SK-N-SH (cell line): ENCODE measurements at regions not wholly inside any gene's neighbourhood (a gene's known extent, or its start where the extent isn't known, plus 50 kb on each side); places are given as distances from the start of the nearest gene placed in this dataset.

Experiments used
- CHD2 ChIP-seq: fragments of 150-350 bp; IDR thresholded peaks from 2 replicates; pipeline ENCODE4 v1.6.1; 2018; ENCODE audit warnings: low read length; ENCODE audit not compliant: partially characterized antibody
- EP300 ChIP-seq, 2 experiments: IDR thresholded peaks; 2 replicates each; pipeline versions ENCODE4 v1.4.0 to v1.6.1; 2012; ENCODE audit warnings: borderline replicate concordance in 1 of 2, low read depth in 1 of 2, low read length in 1 of 2
- JUND ChIP-seq: IDR thresholded peaks from 2 replicates; pipeline ENCODE4 v1.4.0; 2012
- POLR2AphosphoS5 ChIP-seq: IDR thresholded peaks from 2 replicates; pipeline ENCODE4 v1.6.1; 2012; ENCODE audit warnings: low read depth, low read length
- RAD21 ChIP-seq: IDR thresholded peaks from 2 replicates; pipeline ENCODE4 v1.6.1; 2012; ENCODE audit warnings: mild to moderate bottlenecking, low read length
- RCOR1 ChIP-seq: fragments of 150-350 bp; IDR thresholded peaks from 2 replicates; pipeline ENCODE4 v1.6.1; 2017; ENCODE audit warnings: antibody characterized with exemption, low read length
- SMC3 ChIP-seq: IDR thresholded peaks from 2 replicates; pipeline ENCODE4 v1.6.1; 2012; ENCODE audit warnings: low read depth, low read length, improper control_type of control experiment
- TAF1 ChIP-seq: IDR thresholded peaks from 2 replicates; pipeline ENCODE4 v1.6.1; 2012; ENCODE audit warnings: low read depth, mild to moderate bottlenecking, low read length, moderate library complexity, borderline replicate concordance
- YY1 ChIP-seq: IDR thresholded peaks from 2 replicates; pipeline ENCODE4 v1.4.0; 2012; ENCODE audit warnings: low read depth, mild to moderate bottlenecking
- TF ChIP-seq, protein P1 (sequence below): fragments of 200-600 bp; sonication (generic); IDR thresholded peaks from 2 replicates; pipeline ENCODE4 v1.6.1; 2017; ENCODE audit warnings: antibody characterized with exemption, mild to moderate bottlenecking, moderate library complexity
- TF ChIP-seq, protein P2 (sequence below): fragments of 150-350 bp; IDR thresholded peaks from 2 replicates; pipeline ENCODE4 v1.6.1; 2016; ENCODE audit warnings: mild to moderate bottlenecking, low read depth, low read length
- TF ChIP-seq, protein P3 (sequence below): IDR thresholded peaks from 2 replicates; pipeline ENCODE4 v1.6.1; 2012; ENCODE audit warnings: mild to moderate bottlenecking, low read depth, low read length, moderate library complexity

- TF ChIP-seq, protein P1, sequence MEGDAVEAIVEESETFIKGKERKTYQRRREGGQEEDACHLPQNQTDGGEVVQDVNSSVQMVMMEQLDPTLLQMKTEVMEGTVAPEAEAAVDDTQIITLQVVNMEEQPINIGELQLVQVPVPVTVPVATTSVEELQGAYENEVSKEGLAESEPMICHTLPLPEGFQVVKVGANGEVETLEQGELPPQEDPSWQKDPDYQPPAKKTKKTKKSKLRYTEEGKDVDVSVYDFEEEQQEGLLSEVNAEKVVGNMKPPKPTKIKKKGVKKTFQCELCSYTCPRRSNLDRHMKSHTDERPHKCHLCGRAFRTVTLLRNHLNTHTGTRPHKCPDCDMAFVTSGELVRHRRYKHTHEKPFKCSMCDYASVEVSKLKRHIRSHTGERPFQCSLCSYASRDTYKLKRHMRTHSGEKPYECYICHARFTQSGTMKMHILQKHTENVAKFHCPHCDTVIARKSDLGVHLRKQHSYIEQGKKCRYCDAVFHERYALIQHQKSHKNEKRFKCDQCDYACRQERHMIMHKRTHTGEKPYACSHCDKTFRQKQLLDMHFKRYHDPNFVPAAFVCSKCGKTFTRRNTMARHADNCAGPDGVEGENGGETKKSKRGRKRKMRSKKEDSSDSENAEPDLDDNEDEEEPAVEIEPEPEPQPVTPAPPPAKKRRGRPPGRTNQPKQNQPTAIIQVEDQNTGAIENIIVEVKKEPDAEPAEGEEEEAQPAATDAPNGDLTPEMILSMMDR, result no peak
- TF ChIP-seq, protein P2, sequence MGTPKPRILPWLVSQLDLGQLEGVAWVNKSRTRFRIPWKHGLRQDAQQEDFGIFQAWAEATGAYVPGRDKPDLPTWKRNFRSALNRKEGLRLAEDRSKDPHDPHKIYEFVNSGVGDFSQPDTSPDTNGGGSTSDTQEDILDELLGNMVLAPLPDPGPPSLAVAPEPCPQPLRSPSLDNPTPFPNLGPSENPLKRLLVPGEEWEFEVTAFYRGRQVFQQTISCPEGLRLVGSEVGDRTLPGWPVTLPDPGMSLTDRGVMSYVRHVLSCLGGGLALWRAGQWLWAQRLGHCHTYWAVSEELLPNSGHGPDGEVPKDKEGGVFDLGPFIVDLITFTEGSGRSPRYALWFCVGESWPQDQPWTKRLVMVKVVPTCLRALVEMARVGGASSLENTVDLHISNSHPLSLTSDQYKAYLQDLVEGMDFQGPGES, result no peak
- TF ChIP-seq RCOR1 (no peak), JUND (no peak), EP300 (IDR thresholded peaks at IDR 0.05; ENCODE audit: borderline replicate concordance in 1 of 2, low read depth in 1 of 2, low read length in 1 of 2) (no peak), YY1 (no peak), SMC3 (no peak), POLR2AphosphoS5 (no peak), TAF1 (no peak), CHD2 (no peak), RAD21 (no peak)
- TF ChIP-seq, protein P3, sequence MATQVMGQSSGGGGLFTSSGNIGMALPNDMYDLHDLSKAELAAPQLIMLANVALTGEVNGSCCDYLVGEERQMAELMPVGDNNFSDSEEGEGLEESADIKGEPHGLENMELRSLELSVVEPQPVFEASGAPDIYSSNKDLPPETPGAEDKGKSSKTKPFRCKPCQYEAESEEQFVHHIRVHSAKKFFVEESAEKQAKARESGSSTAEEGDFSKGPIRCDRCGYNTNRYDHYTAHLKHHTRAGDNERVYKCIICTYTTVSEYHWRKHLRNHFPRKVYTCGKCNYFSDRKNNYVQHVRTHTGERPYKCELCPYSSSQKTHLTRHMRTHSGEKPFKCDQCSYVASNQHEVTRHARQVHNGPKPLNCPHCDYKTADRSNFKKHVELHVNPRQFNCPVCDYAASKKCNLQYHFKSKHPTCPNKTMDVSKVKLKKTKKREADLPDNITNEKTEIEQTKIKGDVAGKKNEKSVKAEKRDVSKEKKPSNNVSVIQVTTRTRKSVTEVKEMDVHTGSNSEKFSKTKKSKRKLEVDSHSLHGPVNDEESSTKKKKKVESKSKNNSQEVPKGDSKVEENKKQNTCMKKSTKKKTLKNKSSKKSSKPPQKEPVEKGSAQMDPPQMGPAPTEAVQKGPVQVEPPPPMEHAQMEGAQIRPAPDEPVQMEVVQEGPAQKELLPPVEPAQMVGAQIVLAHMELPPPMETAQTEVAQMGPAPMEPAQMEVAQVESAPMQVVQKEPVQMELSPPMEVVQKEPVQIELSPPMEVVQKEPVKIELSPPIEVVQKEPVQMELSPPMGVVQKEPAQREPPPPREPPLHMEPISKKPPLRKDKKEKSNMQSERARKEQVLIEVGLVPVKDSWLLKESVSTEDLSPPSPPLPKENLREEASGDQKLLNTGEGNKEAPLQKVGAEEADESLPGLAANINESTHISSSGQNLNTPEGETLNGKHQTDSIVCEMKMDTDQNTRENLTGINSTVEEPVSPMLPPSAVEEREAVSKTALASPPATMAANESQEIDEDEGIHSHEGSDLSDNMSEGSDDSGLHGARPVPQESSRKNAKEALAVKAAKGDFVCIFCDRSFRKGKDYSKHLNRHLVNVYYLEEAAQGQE, result no peak
These were observed 623.8 kb upstream of the HTR2C start for GRCh38 chrX:113959912-113960626.
